PC-9 (cell line): ENCODE measurements at regions not wholly inside any gene's neighbourhood (a gene's known extent, or its start where the extent isn't known, plus 50 kb on each side); places are given as distances from the start of the nearest gene placed in this dataset.

Experiments used
- BruUV-seq: library from RNA; stranded (reverse); fragments of 400-500 nt; replicated peaks from 2 replicates; lab custom pipeline; 2021; lab: Mats Ljungman, UMichigan
- CTCF ChIA-PET: fragments of 300-600 bp; sonication (Branson Sonifier 250); formaldehyde crosslinking; loops from one replicate; lab custom pipeline; 2022; ENCODE audit warnings: antibody characterized with exemption; lab: Charles Lee
- POLR2A ChIA-PET: fragments of 300-600 bp; sonication (Branson Sonifier 250); formaldehyde crosslinking; loops from one replicate; lab custom pipeline; 2022; ENCODE audit warnings: antibody characterized with exemption; ENCODE audit not compliant: unreplicated experiment; lab: Charles Lee
- DNase-seq, 2 experiments: peaks; one replicate each; pipeline versions ENCODE4 v3.0.0 to v3.0.0-alpha.2; 2015 to 2022; ENCODE audit warnings: mixed read lengths in 1 of 2
- H2AFZ ChIP-seq: fragments of 200-600 bp; sonication (generic); 2 replicates; pipeline ENCODE4 v1.8.1; 2017; ENCODE audit warnings: antibody characterized with exemption
- H3F3A ChIP-seq: fragments of 200-600 bp; sonication (generic); 2 replicates; pipeline ENCODE4 v1.8.1; 2017; ENCODE audit warnings: antibody characterized with exemption, mild to moderate bottlenecking, low read depth; ENCODE audit not compliant: insufficient read depth
- H3K27ac ChIP-seq: fragments of 200-600 bp; sonication (generic); 2 replicates; pipeline ENCODE4 v1.6.1; 2016; ENCODE audit warnings: mixed run types
- H3K27me3 ChIP-seq: fragments of 200-600 bp; sonication (generic); 2 replicates; pipeline ENCODE4 v1.6.1; 2016; ENCODE audit warnings: low read depth, mixed run types; ENCODE audit not compliant: insufficient read depth
- H3K36me3 ChIP-seq: fragments of 200-600 bp; sonication (generic); 2 replicates; pipeline ENCODE4 v1.6.1; 2016; ENCODE audit warnings: low read depth, mixed run types
- H3K4me1 ChIP-seq: fragments of 200-600 bp; sonication (generic); replicated peaks from 2 replicates; pipeline ENCODE4 v1.6.1; 2016; ENCODE audit warnings: mixed run types; ENCODE audit not compliant: insufficient read depth
- H3K4me2 ChIP-seq: fragments of 200-600 bp; sonication (generic); 2 replicates; pipeline ENCODE4 v1.6.1; 2017; ENCODE audit warnings: mixed run types
- H3K4me3 ChIP-seq: fragments of 200-600 bp; sonication (generic); 2 replicates; pipeline ENCODE4 v1.6.1; 2016; ENCODE audit warnings: mixed run types
- H3K79me2 ChIP-seq: fragments of 200-600 bp; sonication (generic); 2 replicates; pipeline ENCODE4 v1.6.1; 2017; ENCODE audit warnings: low read depth, mixed run types
- H3K9me2 ChIP-seq: fragments of 200-600 bp; sonication (generic); 2 replicates; pipeline ENCODE4 v1.8.1; 2017; ENCODE audit warnings: mild to moderate bottlenecking; ENCODE audit not compliant: insufficient read depth
- H3K9me3 ChIP-seq: fragments of 200-600 bp; sonication (generic); 2 replicates; pipeline ENCODE4 v1.8.1; 2016; ENCODE audit warnings: low read depth; ENCODE audit not compliant: insufficient read depth
- H4K20me1 ChIP-seq: fragments of 200-600 bp; sonication (generic); 2 replicates; pipeline ENCODE4 v1.8.1; 2017; ENCODE audit not compliant: insufficient read depth
- EZH2 ChIP-seq: fragments of 200-600 bp; sonication (generic); IDR thresholded peaks from 2 replicates; pipeline ENCODE4 v1.8.0; 2017; ENCODE audit warnings: antibody characterized with exemption, low read depth
- intact Hi-C: fragments of 100-400 bp; cut with micrococcal nuclease; formaldehyde crosslinking; loops from one replicate; pipeline ENCODE4 v1.10.0; 2022; ENCODE audit not compliant: unreplicated experiment
- TF ChIP-seq, protein P1 (sequence below): fragments of 200-600 bp; sonication (generic); conservative IDR thresholded peaks from 2 replicates; pipeline ENCODE4 v1.6.1; 2017; ENCODE audit warnings: mixed run types, antibody characterized with exemption, mild to moderate bottlenecking, moderate library complexity

DNA sequence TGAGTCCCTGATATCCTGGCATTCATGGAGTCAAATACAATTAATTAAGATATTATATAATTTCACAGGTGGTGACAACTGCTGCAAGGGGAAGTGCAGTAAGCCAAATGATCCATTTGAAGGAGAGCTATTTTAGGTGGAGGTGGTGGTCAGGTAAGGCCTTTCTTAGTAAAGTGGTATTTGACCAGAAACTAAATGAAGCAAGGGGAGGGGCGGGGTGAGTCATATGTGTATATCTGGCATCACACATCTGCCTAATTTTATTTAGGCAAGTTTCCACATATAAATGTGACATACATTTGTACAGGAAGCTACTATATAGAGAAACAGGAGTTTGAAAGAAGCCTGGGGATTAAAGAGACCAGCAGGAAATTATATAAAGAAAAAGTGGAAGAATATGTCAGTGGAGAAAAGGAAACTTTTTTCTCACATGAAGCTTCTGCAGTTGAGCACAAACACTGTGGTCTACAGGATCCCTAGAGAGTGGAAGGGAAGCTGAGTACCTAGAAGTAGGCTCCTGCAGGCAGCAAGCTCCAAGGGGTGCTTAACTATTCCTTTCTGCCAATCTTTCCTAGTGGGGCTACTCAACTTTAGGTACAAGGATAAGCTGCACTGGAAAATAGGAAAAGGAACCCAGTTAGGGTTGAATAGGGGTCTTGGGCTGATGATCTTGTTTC, 99.6 kb downstream of the OGFRL1 start:
- H3K4me2 ChIP-seq: peak overlapping the region; percentile 14; the same call in 1 of the 2 replicates
- H3K27me3 ChIP-seq: no peaks in the 10 kb centered on the region
- DNase-seq: peak; percentile 22 to 62
- no peaks in the 10 kb centered on the region for H3K9me2 ChIP-seq
- ChIA-PET POLR2A (interaction anchor here (1.6 kb wide), 1 partner anchor 16 kb away, joined by 11 read pairs; no protein-coding TSS in a partner anchor), CTCF (no interaction called here)
- no peaks in the 10 kb centered on the region for H4K20me1 ChIP-seq
- no TSS peak for BruUV-seq
- H3K79me2 ChIP-seq: peaks cover 17% of the 10 kb centered on the region
- intact Hi-C loops: loop anchor here (10.0 kb wide), 1 partner anchor 217 kb away; no protein-coding TSS in a partner anchor
- H3K27ac ChIP-seq: peak overlapping the region; percentile 80
- H3F3A ChIP-seq: peaks cover 16% of the 10 kb centered on the region; the same call in 1 of the 2 replicates
- H3K36me3 ChIP-seq: peaks cover 38% of the 10 kb centered on the region
- TF ChIP-seq, protein P1, sequence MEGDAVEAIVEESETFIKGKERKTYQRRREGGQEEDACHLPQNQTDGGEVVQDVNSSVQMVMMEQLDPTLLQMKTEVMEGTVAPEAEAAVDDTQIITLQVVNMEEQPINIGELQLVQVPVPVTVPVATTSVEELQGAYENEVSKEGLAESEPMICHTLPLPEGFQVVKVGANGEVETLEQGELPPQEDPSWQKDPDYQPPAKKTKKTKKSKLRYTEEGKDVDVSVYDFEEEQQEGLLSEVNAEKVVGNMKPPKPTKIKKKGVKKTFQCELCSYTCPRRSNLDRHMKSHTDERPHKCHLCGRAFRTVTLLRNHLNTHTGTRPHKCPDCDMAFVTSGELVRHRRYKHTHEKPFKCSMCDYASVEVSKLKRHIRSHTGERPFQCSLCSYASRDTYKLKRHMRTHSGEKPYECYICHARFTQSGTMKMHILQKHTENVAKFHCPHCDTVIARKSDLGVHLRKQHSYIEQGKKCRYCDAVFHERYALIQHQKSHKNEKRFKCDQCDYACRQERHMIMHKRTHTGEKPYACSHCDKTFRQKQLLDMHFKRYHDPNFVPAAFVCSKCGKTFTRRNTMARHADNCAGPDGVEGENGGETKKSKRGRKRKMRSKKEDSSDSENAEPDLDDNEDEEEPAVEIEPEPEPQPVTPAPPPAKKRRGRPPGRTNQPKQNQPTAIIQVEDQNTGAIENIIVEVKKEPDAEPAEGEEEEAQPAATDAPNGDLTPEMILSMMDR: no peak
- no peak for TF ChIP-seq EZH2
- H3K4me1 ChIP-seq: peaks cover 53% of the 10 kb centered on the region
- no peaks in the 10 kb centered on the region; the same call in 1 of the 2 replicates for H3K9me3 ChIP-seq
- no peak overlapping the region for H2AFZ ChIP-seq
- no peak overlapping the region for H3K4me3 ChIP-seq

GRCh38 chr6:71388856-71389527, 100.4 kb downstream of the OGFRL1 start:
- H4K20me1 ChIP-seq: no peaks in the 10 kb centered on the region
- no peaks in the 10 kb centered on the region; the same call in 1 of the 2 replicates for H3K9me3 ChIP-seq
- no TSS peak for BruUV-seq
- H3K9me2 ChIP-seq: no peaks in the 10 kb centered on the region
- H3K4me2 ChIP-seq: no peak overlapping the region
- H3K4me3 ChIP-seq: no peak overlapping the region
- POLR2A ChIA-PET: interaction anchor here (1.6 kb wide), 1 partner anchor 15 kb away, joined by 11 read pairs; no protein-coding TSS in a partner anchor
- CTCF ChIA-PET: interaction anchor here (1.0 kb wide), 1 partner anchor 101 kb away, joined by 3 read pairs; no protein-coding TSS in a partner anchor
- DNase-seq: no peak
- TF ChIP-seq EZH2: no peak
- TF ChIP-seq, protein P1: no peak
- no peaks in the 10 kb centered on the region for H3K27me3 ChIP-seq
- peaks cover 17% of the 10 kb centered on the region for H3K79me2 ChIP-seq
- intact Hi-C loops: loop anchor here (10.0 kb wide), 1 partner anchor 216 kb away; no protein-coding TSS in a partner anchor
- peaks cover 61% of the 10 kb centered on the region for H3K4me1 ChIP-seq
- H3K36me3 ChIP-seq: peaks cover 41% of the 10 kb centered on the region
- peak overlapping the region; percentile 80 for H3K27ac ChIP-seq
- H3F3A ChIP-seq: peaks cover 24% of the 10 kb centered on the region
- H2AFZ ChIP-seq: no peak overlapping the region

DNA sequence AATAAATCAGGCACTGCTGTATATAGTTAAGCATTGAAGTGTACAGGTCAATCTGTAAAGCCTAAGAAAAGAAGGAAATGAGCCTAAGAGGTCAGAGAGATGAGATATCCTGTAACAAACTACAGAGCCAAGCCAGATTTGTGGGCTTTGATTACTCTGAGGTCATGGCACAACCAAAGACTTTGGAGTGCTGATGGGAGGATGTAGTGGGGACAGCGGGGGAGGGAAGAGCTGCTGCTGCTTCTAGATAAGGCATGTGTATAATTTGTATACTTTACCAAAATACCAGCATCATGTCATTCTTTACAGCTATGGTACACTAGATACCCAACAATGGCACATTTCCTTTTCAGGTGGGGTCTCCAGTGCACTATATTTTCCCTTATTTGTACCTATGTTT, 102.5 kb downstream of the OGFRL1 start:
- H3K9me2 ChIP-seq: no peaks in the 10 kb centered on the region
- no peak overlapping the region for H3K27ac ChIP-seq
- peaks cover 9% of the 10 kb centered on the region; the same call in 1 of the 2 replicates for H3K79me2 ChIP-seq
- peaks cover 38% of the 10 kb centered on the region for H3F3A ChIP-seq
- intact Hi-C loops: no loop called here
- no peak overlapping the region for H3K4me3 ChIP-seq
- no peak overlapping the region for H3K4me2 ChIP-seq
- POLR2A ChIA-PET: no interaction called here
- H4K20me1 ChIP-seq: no peaks in the 10 kb centered on the region
- BruUV-seq: no TSS peak
- no peak for DNase-seq
- H3K27me3 ChIP-seq: no peaks in the 10 kb centered on the region
- no peaks in the 10 kb centered on the region; the same call in 1 of the 2 replicates for H3K9me3 ChIP-seq
- peaks cover 66% of the 10 kb centered on the region for H3K4me1 ChIP-seq
- TF ChIP-seq EZH2: no peak
- TF ChIP-seq, protein P1: no peak
- H3K36me3 ChIP-seq: peaks cover 33% of the 10 kb centered on the region
- no peak overlapping the region for H2AFZ ChIP-seq
- CTCF ChIA-PET: no interaction called here
